Stimulated activated CD4-positive, alpha-beta T cell treated with anti-CD3 and anti-CD28 coated beads, Interleukin-15, amount 100 ng/mL, for 48 hours (primary cell): ENCODE measurements at regions not wholly inside any gene's neighbourhood (a gene's known extent, or its start where the extent isn't known, plus 50 kb on each side); places are given as distances from the start of the nearest gene placed in this dataset.

Experiments
- DNase-seq, 2 donors: peaks; one replicate each; pipeline ENCODE4 v3.0.0-alpha.2; 2020; ENCODE audit warnings: low read depth in 2 of 2

- DNase-seq: no peak
These were observed 49.8 kb upstream of the CYP2D6 start for GRCh38 chr22:42180349-42180842.
